Neural cell (in vitro differentiated cells): ENCODE measurements at regions not wholly inside any gene's neighbourhood (a gene's known extent, or its start where the extent isn't known, plus 50 kb on each side); places are given as distances from the start of the nearest gene placed in this dataset.

Experiments used
- H2AFZ ChIP-seq: fragments of 200-600, 300-800 bp; sonication (generic), shearing (Covaris generic); 2 replicates; pipeline ENCODE4 v1.6.0; 2014; ENCODE audit warnings: low read depth, mild to moderate bottlenecking, antibody characterized with exemption, low read length, moderate library complexity
- H3F3A ChIP-seq: fragments of 200-600 bp; shearing (Covaris generic); 2 replicates; pipeline ENCODE4 v1.6.1; 2016; ENCODE audit warnings: mild to moderate bottlenecking, moderate library complexity, mixed read lengths, antibody characterized with exemption, low read length; ENCODE audit not compliant: insufficient read depth, poor library complexity, severe bottlenecking
- H3K27ac ChIP-seq: fragments of 200-600, 300-800 bp; sonication (generic), shearing (Covaris generic); 2 replicates; pipeline ENCODE4 v1.5.1; 2014; ENCODE audit warnings: mild to moderate bottlenecking, low read length, moderate library complexity
- H3K27me3 ChIP-seq: fragments of 300-800, 200-600 bp; sonication (generic), shearing (Covaris generic); 2 replicates; pipeline ENCODE4 v1.6.0; 2014; ENCODE audit warnings: mild to moderate bottlenecking, low read depth, low read length, moderate library complexity; ENCODE audit not compliant: insufficient read depth
- H3K36me3 ChIP-seq: fragments of 300-800, 200-600 bp; sonication (generic), shearing (Covaris generic); 2 replicates; pipeline ENCODE4 v1.5.1; 2014; ENCODE audit warnings: mild to moderate bottlenecking, antibody characterized with exemption, low read length, moderate library complexity; ENCODE audit not compliant: insufficient read depth
- H3K4me2 ChIP-seq: fragments of 300-800, 200-600 bp; sonication (generic), shearing (Covaris generic); 2 replicates; pipeline ENCODE4 v1.6.0; 2014; ENCODE audit warnings: mild to moderate bottlenecking, low read length
- H3K4me3 ChIP-seq: fragments of 300-800, 200-600 bp; sonication (generic), shearing (Covaris generic); 2 replicates; pipeline ENCODE4 v1.5.1; 2014; ENCODE audit warnings: mild to moderate bottlenecking, low read length, moderate library complexity
- H3K79me2 ChIP-seq: fragments of 200-600 bp; shearing (Covaris generic); replicated peaks from 2 replicates; pipeline ENCODE4 v1.6.0; 2014; ENCODE audit warnings: mild to moderate bottlenecking, low read length, moderate library complexity; ENCODE audit not compliant: insufficient read depth
- H3K9ac ChIP-seq: fragments of 300-800, 200-600 bp; sonication (generic), shearing (Covaris generic); 2 replicates; pipeline ENCODE4 v1.6.1; 2016; ENCODE audit warnings: mild to moderate bottlenecking, low read length, mixed read lengths
- H3K9me2 ChIP-seq: fragments of 200-600 bp; shearing (Covaris generic); 2 replicates; pipeline ENCODE4 v1.6.1; 2016; ENCODE audit warnings: mild to moderate bottlenecking, low read length, mixed read lengths; ENCODE audit not compliant: insufficient read depth
- H3K9me3 ChIP-seq: fragments of 200-600, 300-800 bp; sonication (generic), shearing (Covaris generic); 2 replicates; pipeline ENCODE4 v1.6.1; 2016; ENCODE audit warnings: mild to moderate bottlenecking, mixed run types, low read length, moderate library complexity, mixed read lengths
- H4K20me1 ChIP-seq: fragments of 200-600 bp; shearing (Covaris generic); 2 replicates; pipeline ENCODE4 v1.6.1; 2016; ENCODE audit warnings: mild to moderate bottlenecking, mixed run types; ENCODE audit not compliant: insufficient read depth
- CTCF ChIP-seq: fragments of 450-650 bp; IDR thresholded peaks from 2 replicates; pipeline ENCODE4 v1.5.1; 2014; ENCODE audit warnings: antibody characterized with exemption, mild to moderate bottlenecking, moderate library complexity; ENCODE audit not compliant: poor library complexity, severe bottlenecking
- EP300 ChIP-seq: fragments of 450-650 bp; conservative IDR thresholded peaks from 2 replicates; pipeline ENCODE4 v1.6.1; 2014; ENCODE audit warnings: antibody characterized with exemption, mild to moderate bottlenecking, moderate library complexity; ENCODE audit not compliant: poor library complexity, severe bottlenecking
- EZH2 ChIP-seq: fragments of 200-600, 300-800 bp; shearing (Covaris generic), sonication (generic); IDR thresholded peaks from 2 replicates; pipeline ENCODE4 v1.6.1; 2014; ENCODE audit warnings: antibody characterized with exemption, low read length, borderline replicate concordance, mild to moderate bottlenecking; ENCODE audit not compliant: insufficient read depth, poor library complexity, severe bottlenecking
- MXI1 ChIP-seq: fragments of 450-650 bp; conservative IDR thresholded peaks from 2 replicates; pipeline ENCODE4 v1.6.1; 2014; ENCODE audit warnings: antibody characterized with exemption, mild to moderate bottlenecking; ENCODE audit not compliant: poor library complexity, severe bottlenecking
- POLR2AphosphoS5 ChIP-seq: IDR thresholded peaks from 2 replicates; pipeline ENCODE4 v1.6.1; 2012
- RAD21 ChIP-seq: fragments of 450-650 bp; conservative IDR thresholded peaks from 2 replicates; pipeline ENCODE4 v1.6.1; 2014; ENCODE audit warnings: antibody characterized with exemption, mild to moderate bottlenecking, moderate library complexity
- REST ChIP-seq: IDR thresholded peaks from 2 replicates; pipeline ENCODE4 v1.6.1; 2012; ENCODE audit warnings: borderline replicate concordance
- SMC3 ChIP-seq: fragments of 450-650 bp; conservative IDR thresholded peaks from 2 replicates; pipeline ENCODE4 v1.6.1; 2014; ENCODE audit warnings: antibody characterized with exemption, mild to moderate bottlenecking, moderate library complexity; ENCODE audit not compliant: poor library complexity
- TAF1 ChIP-seq: IDR thresholded peaks from 2 replicates; pipeline ENCODE4 v1.6.1; 2012; ENCODE audit warnings: low read depth

GRCh38 chr2:65586516-65586915 is 154.1 kb upstream of the SPRED2 start:
- no peaks in the 10 kb centered on the region for H3K27me3 ChIP-seq
- no peaks in the 10 kb centered on the region for H3K36me3 ChIP-seq
- H3K9ac ChIP-seq = no peak overlapping the region
- TF ChIP-seq TAF1 (no peak), EZH2 (no peak), RAD21 (no peak)
- H3K4me2 ChIP-seq = no peak overlapping the region
- no peak overlapping the region for H3K4me3 ChIP-seq
- no peaks in the 10 kb centered on the region for H3K9me2 ChIP-seq
- H3K9me3 ChIP-seq = no peaks in the 10 kb centered on the region
- no peaks in the 10 kb centered on the region for H4K20me1 ChIP-seq
- H3K79me2 ChIP-seq = no peaks in the 10 kb centered on the region
- H3F3A ChIP-seq = no peaks in the 10 kb centered on the region
- no peak overlapping the region for H2AFZ ChIP-seq
- no peak overlapping the region for H3K27ac ChIP-seq

GRCh38 chr2:65583061-65583460 is 150.7 kb upstream of the SPRED2 start:
- Histone ChIP-seq H3K27ac (no peak overlapping the region), H2AFZ (no peak overlapping the region), H3K9ac (no peak overlapping the region), H4K20me1 (no peaks in the 10 kb centered on the region), H3K79me2 (no peaks in the 10 kb centered on the region), H3K27me3 (no peaks in the 10 kb centered on the region), H3F3A (no peaks in the 10 kb centered on the region), H3K9me3 (no peaks in the 10 kb centered on the region), H3K4me3 (no peak overlapping the region), H3K36me3 (no peaks in the 10 kb centered on the region), H3K9me2 (no peaks in the 10 kb centered on the region), H3K4me2 (no peak overlapping the region)
- TF ChIP-seq REST (no peak), POLR2AphosphoS5 (no peak), TAF1 (no peak), EP300 (no peak), CTCF (no peak), MXI1 (no peak), SMC3 (no peak)

- Histone ChIP-seq H4K20me1 (no peaks in the 10 kb centered on the region), H3K9me3 (no peaks in the 10 kb centered on the region)
Observed at GRCh38 chr2:65582364-65582763, 150.0 kb upstream of the SPRED2 start.

More at GRCh38 chr2:65582364-65582763, 150.0 kb upstream of the SPRED2 start:
- H3K4me2 ChIP-seq = no peak overlapping the region
- H3K9ac ChIP-seq = no peak overlapping the region
- TF ChIP-seq REST (no peak), MXI1 (no peak), RAD21 (no peak), EZH2 (no peak), EP300 (no peak), TAF1 (no peak), POLR2AphosphoS5 (no peak), SMC3 (no peak)
- H2AFZ ChIP-seq = no peak overlapping the region
- H3K9me2 ChIP-seq = no peaks in the 10 kb centered on the region
- no peaks in the 10 kb centered on the region for H3K36me3 ChIP-seq
- H3F3A ChIP-seq = no peaks in the 10 kb centered on the region
- no peak overlapping the region for H3K27ac ChIP-seq
- H3K27me3 ChIP-seq = no peaks in the 10 kb centered on the region
- no peaks in the 10 kb centered on the region for H3K79me2 ChIP-seq
- no peak overlapping the region for H3K4me3 ChIP-seq
